ENCODE measurements at regions not wholly inside any gene's neighbourhood (a gene's known extent, or its start where the extent isn't known, plus 50 kb on each side); places are given as distances from the start of the nearest gene placed in this dataset.

DNA sequence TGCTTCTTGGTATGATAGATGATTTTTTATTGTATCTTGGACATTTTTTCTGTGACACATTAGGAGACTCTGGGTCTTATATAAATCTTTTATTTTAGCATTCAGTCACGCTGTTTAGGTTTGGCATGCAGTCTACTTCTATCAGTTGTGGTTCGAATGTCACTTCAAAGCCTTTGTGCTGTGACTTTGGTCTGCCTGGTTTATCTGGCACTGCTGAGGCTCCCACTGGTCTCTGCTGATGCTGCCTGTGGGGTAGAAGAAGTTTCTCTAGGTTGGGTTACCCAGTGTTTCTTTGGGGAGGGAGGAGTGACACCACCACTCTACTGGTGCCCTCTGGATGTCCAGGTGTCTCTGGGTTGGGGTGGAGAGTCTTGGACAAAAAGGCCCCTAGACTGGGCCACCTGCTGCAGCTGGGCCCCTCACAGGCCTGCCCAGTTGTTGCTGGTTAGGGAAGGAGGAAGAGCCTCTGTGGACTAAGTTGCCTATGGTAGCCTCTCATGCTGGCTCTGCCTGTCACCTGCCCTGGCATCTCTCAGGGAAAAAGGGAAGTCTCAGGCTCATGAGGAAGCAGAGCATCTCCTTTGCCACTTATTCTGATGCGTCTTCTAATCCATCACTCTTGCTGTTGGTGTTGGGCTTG lies 115.4 kb upstream of the HS6ST1 start:
- no peak for DNase-seq (ENCODE audit: low read depth)
- TF ChIP-seq, protein P1, sequence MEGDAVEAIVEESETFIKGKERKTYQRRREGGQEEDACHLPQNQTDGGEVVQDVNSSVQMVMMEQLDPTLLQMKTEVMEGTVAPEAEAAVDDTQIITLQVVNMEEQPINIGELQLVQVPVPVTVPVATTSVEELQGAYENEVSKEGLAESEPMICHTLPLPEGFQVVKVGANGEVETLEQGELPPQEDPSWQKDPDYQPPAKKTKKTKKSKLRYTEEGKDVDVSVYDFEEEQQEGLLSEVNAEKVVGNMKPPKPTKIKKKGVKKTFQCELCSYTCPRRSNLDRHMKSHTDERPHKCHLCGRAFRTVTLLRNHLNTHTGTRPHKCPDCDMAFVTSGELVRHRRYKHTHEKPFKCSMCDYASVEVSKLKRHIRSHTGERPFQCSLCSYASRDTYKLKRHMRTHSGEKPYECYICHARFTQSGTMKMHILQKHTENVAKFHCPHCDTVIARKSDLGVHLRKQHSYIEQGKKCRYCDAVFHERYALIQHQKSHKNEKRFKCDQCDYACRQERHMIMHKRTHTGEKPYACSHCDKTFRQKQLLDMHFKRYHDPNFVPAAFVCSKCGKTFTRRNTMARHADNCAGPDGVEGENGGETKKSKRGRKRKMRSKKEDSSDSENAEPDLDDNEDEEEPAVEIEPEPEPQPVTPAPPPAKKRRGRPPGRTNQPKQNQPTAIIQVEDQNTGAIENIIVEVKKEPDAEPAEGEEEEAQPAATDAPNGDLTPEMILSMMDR (conservative IDR thresholded peaks at IDR 0.05; ENCODE audit: low read depth, low read length), result no peak
- no peak overlapping the region for H3K4me3 ChIP-seq (ENCODE audit: low read length)

DNA sequence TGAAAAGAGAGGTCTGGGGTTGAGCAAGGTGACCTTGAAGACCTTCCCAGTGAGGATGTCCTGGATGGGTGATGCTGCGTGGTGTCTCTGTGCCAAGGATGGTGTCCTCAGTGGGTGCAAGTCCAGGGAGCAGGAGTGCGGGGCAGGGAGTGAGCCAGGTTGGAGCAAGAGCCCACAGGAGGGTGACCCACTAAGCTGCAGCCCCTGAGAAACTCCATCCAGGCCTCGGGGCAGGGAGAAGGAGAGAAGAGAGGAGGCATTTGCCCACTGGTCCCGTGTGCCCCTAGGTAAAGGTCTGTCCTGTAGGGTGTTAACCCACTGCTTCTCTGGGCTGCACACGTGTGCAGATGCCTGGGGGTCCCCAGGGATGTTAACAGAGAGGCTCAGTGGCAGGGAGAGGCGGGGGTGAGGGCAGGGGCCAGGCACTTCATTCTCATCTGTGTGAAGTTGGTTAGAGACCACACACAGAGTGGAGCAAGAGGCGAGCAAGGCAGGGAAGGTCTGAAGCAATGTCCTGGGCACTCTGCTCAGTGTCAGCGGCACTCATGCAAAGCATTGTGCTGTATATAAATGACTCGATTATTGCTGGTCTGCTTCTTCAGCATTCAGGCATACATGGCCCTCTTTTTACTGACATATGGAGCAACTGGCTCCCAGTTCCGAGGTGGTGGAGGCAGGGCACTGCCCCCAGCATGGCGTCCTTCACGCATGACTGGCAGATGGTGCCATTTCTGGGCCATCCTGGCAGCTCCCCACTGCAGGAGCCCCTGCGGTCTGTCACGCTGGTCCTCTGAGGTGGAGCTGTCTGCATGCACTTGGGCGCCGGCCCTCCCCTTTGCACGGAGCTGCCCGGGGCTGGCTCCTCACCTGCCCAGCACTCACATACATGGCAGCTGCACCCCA lies 117.2 kb upstream of the HS6ST1 start:
- TF ChIP-seq, protein P1 (conservative IDR thresholded peaks at IDR 0.05; ENCODE audit: low read depth, low read length), result no peak

DNA sequence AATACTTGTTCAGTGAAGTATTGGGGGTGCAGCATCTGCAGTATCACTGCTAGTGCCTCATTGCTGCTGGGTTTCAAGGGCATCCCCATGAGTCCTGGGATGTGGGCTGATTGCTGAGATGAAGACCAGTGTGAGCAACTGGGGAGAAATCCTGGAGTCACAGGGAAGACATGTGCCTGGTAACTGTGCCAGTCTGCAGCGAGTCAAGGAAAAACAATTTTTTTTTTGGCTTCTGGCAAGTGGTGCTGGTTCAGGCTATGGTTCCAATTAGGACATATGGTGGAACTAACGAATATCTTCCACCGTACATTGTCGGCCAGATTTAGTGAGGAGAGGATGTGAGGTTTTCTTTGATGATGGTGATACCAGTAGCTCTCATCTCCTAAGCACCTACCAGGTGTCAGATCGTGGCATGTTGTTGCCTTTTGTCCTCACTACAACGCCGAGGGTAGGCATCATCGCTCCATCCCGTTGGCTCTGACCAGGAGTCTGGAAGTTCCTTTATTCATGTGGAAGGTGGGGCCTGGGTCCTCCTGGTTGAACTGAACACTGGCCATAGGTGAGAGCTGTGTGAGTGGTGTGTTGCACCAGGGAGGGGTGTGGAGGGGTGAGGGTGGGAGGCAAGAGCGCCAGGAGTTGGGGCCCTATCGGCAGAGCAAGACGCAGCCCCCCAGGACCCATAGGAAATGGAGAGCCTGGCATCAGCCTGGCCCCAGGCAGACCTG lies 118.0 kb upstream of the HS6ST1 start:
- TF ChIP-seq, protein P1 (conservative IDR thresholded peaks at IDR 0.05; ENCODE audit: low read depth, low read length), result no peak
- H3K4me3 ChIP-seq (ENCODE audit: low read length), result no peak overlapping the region
- DNase-seq (ENCODE audit: low read depth), result no peak

More for the DNA sequence above, 117.2 kb upstream of the HS6ST1 start:
- no peak overlapping the region for H3K4me3 ChIP-seq (ENCODE audit: low read length)
- no peak for DNase-seq (ENCODE audit: low read depth)

DNA sequence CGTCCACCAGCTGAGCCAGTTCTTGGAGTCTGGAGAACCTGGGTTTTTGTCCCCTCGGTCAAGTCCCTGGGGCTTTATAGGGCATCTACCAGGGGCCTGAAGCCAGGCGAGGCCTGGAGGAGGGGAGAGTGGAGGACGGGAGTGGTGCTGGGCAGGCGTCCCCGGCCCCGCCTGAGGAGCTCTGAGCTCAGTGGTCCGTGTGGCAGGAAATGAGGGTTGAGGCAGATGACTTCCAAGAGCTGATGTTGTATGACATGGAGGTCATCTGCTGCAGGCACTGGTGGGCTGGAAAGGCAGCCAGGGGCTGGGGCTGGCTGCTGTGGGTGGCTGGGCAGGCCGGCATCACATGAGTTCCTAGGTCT lies 118.5 kb upstream of the HS6ST1 start:
- no peak overlapping the region for H3K4me3 ChIP-seq (ENCODE audit: low read length)
- DNase-seq (ENCODE audit: low read depth), result no peak
- TF ChIP-seq, protein P1 (conservative IDR thresholded peaks at IDR 0.05; ENCODE audit: low read depth, low read length), result no peak

DNA sequence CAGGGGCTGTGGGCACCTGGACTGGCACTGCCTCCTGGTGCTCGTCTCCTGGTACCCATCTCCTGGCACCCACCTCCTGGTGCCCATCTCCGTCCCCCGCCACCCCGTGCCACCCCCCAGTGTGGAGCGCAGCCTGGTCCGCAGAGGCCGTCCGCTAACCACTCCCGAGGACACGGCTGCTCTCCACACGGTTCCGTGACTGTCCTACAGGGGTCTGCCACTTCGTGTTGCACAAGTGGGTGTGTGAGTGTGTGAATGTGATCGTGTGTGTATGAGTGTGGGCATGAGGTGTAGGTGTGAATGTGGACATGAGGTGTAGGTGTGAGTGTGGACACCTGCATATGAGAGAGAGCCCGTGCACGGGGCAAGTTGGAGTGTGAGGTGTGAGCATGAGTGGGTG lies 119.4 kb upstream of the HS6ST1 start:
- DNase-seq (ENCODE audit: low read depth), result no peak
- no peak overlapping the region for H3K4me3 ChIP-seq (ENCODE audit: low read length)
- TF ChIP-seq, protein P1 (conservative IDR thresholded peaks at IDR 0.05; ENCODE audit: low read depth, low read length), result no peak

DNA sequence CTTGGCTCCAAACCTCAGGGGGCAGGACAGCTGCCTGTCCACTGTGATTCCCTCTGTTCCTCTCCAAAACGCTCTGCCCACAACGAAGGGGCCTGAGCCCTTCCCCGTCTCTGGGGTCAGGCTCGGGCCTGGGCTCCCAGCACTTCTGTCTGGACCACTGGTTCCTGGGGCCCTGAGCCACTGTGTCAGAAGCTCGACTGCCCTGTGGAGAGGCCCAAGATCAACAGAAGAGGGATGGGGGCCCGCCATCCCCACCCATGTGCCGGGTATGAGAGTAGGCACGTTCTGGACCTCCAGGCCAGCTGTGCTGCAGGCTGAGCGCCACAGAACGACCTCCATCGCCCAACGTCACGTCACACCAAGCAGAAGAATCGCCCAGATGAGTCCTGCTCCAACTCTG lies 119.9 kb upstream of the HS6ST1 start:
- no peak for DNase-seq (ENCODE audit: low read depth)
- TF ChIP-seq, protein P1 (conservative IDR thresholded peaks at IDR 0.05; ENCODE audit: low read depth, low read length), result no peak
- H3K4me3 ChIP-seq (ENCODE audit: low read length), result no peak overlapping the region

Data from retinal pigment epithelial cell (primary cell).